Psoas muscle (tissue), 7 donors: ENCODE measurements at regions not wholly inside any gene's neighbourhood (a gene's known extent, or its start where the extent isn't known, plus 50 kb on each side); places are given as distances from the start of the nearest gene placed in this dataset.

Source experiments
- ATAC-seq, 4 donors: fragments of 200-7000 bp; cut with Tn5 transposase; one replicate each; pipeline ENCODE4 v1.9.1; 2020; ENCODE audit warnings: moderate library complexity in 3 of 4, mild to moderate bottlenecking in 2 of 4
- DNase-seq, 2 donors: peaks; one replicate each; pipeline ENCODE4 v3.0.0-alpha.2; 2020
- H3K27ac ChIP-seq: fragments of 200-600 bp; one replicate; pipeline ENCODE4 v1.8.0; 2022
- H3K27me3 ChIP-seq, 3 donors: fragments of 200-600 bp in 1 of 3; one replicate each; pipeline versions ENCODE4 v1.6.1 to v1.8.0; 2013 to 2022; ENCODE audit warnings: low read length in 2 of 3, mild to moderate bottlenecking in 2 of 3, moderate library complexity in 1 of 3; ENCODE audit not compliant: insufficient read depth in 3 of 3
- H3K36me3 ChIP-seq, 2 donors: fragments of 200-600 bp in 1 of 2; one replicate each; pipeline versions ENCODE4 v1.6.1 to v1.8.0; 2013 to 2022; ENCODE audit warnings: low read depth in 1 of 2, mild to moderate bottlenecking in 1 of 2, moderate library complexity in 1 of 2; ENCODE audit not compliant: insufficient read depth in 1 of 2
- H3K4me1 ChIP-seq: fragments of 200-600 bp; one replicate; pipeline ENCODE4 v1.8.0; 2022
- H3K4me3 ChIP-seq: fragments of 200-600 bp; one replicate; pipeline ENCODE4 v1.8.0; 2022; ENCODE audit warnings: mild to moderate bottlenecking
- H3K9me3 ChIP-seq: fragments of 200-600 bp; one replicate; pipeline ENCODE4 v1.8.0; 2022
- CTCF ChIP-seq: fragments of 200-600 bp; IDR thresholded peaks from one replicate; pipeline ENCODE4 v1.8.0; 2022; ENCODE audit warnings: antibody characterized with exemption
- WGBS, 3 donors: extraction: QIAGEN DNeasy Blood & Tissue Kit; methylation state at CpG; one replicate each; pipeline versions ENCODE4 v1.1.6 to v1.1.7; 2013; 5-methylcytosine and 5-hydroxymethylcytosine counted together
- intact Hi-C, 2 donors: fragments of 100-400 bp; cut with DNase I; formaldehyde crosslinking; loops; one replicate each; pipeline versions ENCODE4 v1.11.0 to v1.14.2; 2022
- donor health status: healthy with polysubstance abuse.
- donor health status: DM: no; HTN: no; CAD: no; lungs with moderate emphysema.
- donor health status: Bipolar disorder and iron deficiency.
- donor health status: healthy.
- donor health status: DM: yes; HTN: yes; CAD: no.
- donor health status: DM: no; HTN: no; CAD: no.
- donor health status: DM: yes; HTN: yes; CAD: no.

- no peaks in the 10 kb centered on the region for H3K36me3 ChIP-seq
- TF ChIP-seq CTCF: no peak
- no peak overlapping the region for H3K27ac ChIP-seq
- H3K4me1 ChIP-seq: no peaks in the 10 kb centered on the region
- H3K4me3 ChIP-seq: no peak overlapping the region
- H3K9me3 ChIP-seq: no peaks in the 10 kb centered on the region
- H3K27me3 ChIP-seq: no peaks in the 10 kb centered on the region
- DNase-seq (no peak), ATAC-seq (no peak)
- intact Hi-C loops: no loop called here
- WGBS, 3 donors: 81 to 89% (median 86%) methylated on average over 2 of the region's 2 CpGs
These were observed 602.4 kb downstream of the COL12A1 start for GRCh38 chr6:74603322-74604076.

GRCh38 chr6:74602206-74602605 lies 603.6 kb downstream of the COL12A1 start:
- no peaks in the 10 kb centered on the region for H3K27me3 ChIP-seq
- H3K4me1 ChIP-seq: no peaks in the 10 kb centered on the region
- no peak for ATAC-seq
- H3K36me3 ChIP-seq: no peaks in the 10 kb centered on the region
- H3K27ac ChIP-seq: no peak overlapping the region
- 94 to 96% (median 96%) methylated on average over 3 of the region's 3 CpGs for WGBS, 3 donors
- no peaks in the 10 kb centered on the region for H3K9me3 ChIP-seq
- TF ChIP-seq CTCF: no peak
- DNase-seq: no peak
- no peak overlapping the region for H3K4me3 ChIP-seq
- intact Hi-C loops: no loop called here

GRCh38 chr6:74598462-74599393 lies 607.1 kb downstream of the COL12A1 start:
- H3K9me3 ChIP-seq: no peaks in the 10 kb centered on the region
- no peak overlapping the region for H3K27ac ChIP-seq
- no peaks in the 10 kb centered on the region for H3K4me1 ChIP-seq
- no peak for DNase-seq
- 78 to 80% (median 80%) methylated on average over 3 of the region's 3 CpGs for WGBS, 3 donors
- H3K4me3 ChIP-seq: no peak overlapping the region
- no peak for ATAC-seq
- no peaks in the 10 kb centered on the region for H3K36me3 ChIP-seq
- no peaks in the 10 kb centered on the region for H3K27me3 ChIP-seq
- intact Hi-C loops: no loop called here
- no peak for TF ChIP-seq CTCF

GRCh38 chr6:74597840-74598239 lies 608.0 kb downstream of the COL12A1 start:
- intact Hi-C loops: no loop called here
- TF ChIP-seq CTCF: no peak
- ATAC-seq (no peak), DNase-seq (no peak)
- whole genome bisulfite sequencing, 3 donors: 95 to 100% (median 96%) methylated on average over 1 of the region's 1 CpG
- H3K9me3 ChIP-seq: no peaks in the 10 kb centered on the region
- no peak overlapping the region for H3K27ac ChIP-seq
- H3K36me3 ChIP-seq: no peaks in the 10 kb centered on the region
- H3K4me3 ChIP-seq: no peak overlapping the region
- no peaks in the 10 kb centered on the region for H3K4me1 ChIP-seq
- no peaks in the 10 kb centered on the region for H3K27me3 ChIP-seq
